ENCODE measurements at regions not wholly inside any gene's neighbourhood (a gene's known extent, or its start where the extent isn't known, plus 50 kb on each side); places are given as distances from the start of the nearest gene placed in this dataset.
"Not testable (repeated sequence)": the region's sequence is repeated elsewhere in the genome, so short reads cannot be mapped to it uniquely, and the experiment has no call there.

DNA sequence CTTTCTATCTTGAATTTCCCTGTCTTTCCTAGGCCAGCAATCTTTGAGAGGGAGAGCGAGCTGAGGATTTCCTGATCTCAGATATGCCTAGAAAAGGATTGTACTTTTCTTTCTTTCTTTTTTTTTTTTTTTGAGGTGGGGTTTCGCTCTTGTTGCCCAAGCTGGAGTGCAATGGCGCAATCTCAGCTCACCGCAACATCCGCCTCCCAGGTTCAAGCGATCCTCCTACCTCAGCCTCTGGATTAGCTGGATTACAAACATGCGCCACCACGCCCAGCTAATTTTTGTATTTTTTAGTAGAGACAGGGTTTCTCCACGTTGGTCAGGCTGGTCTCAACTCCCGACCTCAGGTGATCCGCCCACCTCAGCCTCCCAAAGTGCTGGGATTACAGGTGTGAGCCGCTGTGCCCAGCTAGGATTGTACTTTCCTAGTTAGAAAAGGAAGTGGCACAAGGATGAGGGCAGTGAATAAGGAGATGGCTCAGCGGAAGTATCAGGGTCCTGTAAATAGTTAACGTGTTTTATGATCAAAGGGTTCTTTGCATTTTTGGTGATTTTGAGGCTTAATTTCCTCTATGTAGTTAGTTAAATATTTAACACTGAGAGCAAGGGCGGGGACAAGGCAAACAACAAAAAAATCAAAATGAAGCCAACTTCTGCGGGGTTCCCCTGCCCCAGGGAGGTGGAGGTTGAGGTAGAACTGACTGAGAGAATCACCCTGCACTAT, 124.6 kb downstream of the LRRC37A3 start:
- not testable (repeated sequence) for TF ChIP-seq CTCF (IDR thresholded peaks at IDR 0.05); POLR2AphosphoS5 (IDR thresholded peaks at IDR 0.05; ENCODE audit: low read depth, low read length)
- TF ChIP-seq, protein P1, sequence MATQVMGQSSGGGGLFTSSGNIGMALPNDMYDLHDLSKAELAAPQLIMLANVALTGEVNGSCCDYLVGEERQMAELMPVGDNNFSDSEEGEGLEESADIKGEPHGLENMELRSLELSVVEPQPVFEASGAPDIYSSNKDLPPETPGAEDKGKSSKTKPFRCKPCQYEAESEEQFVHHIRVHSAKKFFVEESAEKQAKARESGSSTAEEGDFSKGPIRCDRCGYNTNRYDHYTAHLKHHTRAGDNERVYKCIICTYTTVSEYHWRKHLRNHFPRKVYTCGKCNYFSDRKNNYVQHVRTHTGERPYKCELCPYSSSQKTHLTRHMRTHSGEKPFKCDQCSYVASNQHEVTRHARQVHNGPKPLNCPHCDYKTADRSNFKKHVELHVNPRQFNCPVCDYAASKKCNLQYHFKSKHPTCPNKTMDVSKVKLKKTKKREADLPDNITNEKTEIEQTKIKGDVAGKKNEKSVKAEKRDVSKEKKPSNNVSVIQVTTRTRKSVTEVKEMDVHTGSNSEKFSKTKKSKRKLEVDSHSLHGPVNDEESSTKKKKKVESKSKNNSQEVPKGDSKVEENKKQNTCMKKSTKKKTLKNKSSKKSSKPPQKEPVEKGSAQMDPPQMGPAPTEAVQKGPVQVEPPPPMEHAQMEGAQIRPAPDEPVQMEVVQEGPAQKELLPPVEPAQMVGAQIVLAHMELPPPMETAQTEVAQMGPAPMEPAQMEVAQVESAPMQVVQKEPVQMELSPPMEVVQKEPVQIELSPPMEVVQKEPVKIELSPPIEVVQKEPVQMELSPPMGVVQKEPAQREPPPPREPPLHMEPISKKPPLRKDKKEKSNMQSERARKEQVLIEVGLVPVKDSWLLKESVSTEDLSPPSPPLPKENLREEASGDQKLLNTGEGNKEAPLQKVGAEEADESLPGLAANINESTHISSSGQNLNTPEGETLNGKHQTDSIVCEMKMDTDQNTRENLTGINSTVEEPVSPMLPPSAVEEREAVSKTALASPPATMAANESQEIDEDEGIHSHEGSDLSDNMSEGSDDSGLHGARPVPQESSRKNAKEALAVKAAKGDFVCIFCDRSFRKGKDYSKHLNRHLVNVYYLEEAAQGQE (IDR thresholded peaks at IDR 0.05; ENCODE audit: insufficient read depth in 1 of 2, low read depth in 2 of 2, low read length in 1 of 2), result not testable (repeated sequence)

All from Panc1 (cell line).